GM06990 (cell line): ENCODE measurements at regions not wholly inside any gene's neighbourhood (a gene's known extent, or its start where the extent isn't known, plus 50 kb on each side); places are given as distances from the start of the nearest gene placed in this dataset.

Source experiments
- DNase-seq: peaks from one replicate; pipeline ENCODE4 v3.0.0-alpha.2; 2011; ENCODE audit not compliant: insufficient read length; ENCODE audit errors: extremely low read depth
- H3K27me3 ChIP-seq: replicated peaks from 2 replicates; pipeline ENCODE4 v1.6.0; 2011; ENCODE audit warnings: low read length; ENCODE audit not compliant: control insufficient read depth, insufficient read depth
- H3K36me3 ChIP-seq: 2 replicates; pipeline ENCODE4 v1.5.1; 2011; ENCODE audit warnings: low read length; ENCODE audit not compliant: control insufficient read depth, insufficient read depth
- H3K4me3 ChIP-seq: replicated peaks from 2 replicates; pipeline ENCODE4 v1.5.1; 2011; ENCODE audit warnings: low read depth, mild to moderate bottlenecking, control low read depth, low read length
- TF ChIP-seq, protein P1 (sequence below): IDR thresholded peaks from 2 replicates; pipeline ENCODE4 v1.5.1; 2011; ENCODE audit warnings: low read length, control low read depth, mild to moderate bottlenecking, inconsistent platforms; ENCODE audit not compliant: insufficient read depth, poor library complexity, severe bottlenecking

DNA sequence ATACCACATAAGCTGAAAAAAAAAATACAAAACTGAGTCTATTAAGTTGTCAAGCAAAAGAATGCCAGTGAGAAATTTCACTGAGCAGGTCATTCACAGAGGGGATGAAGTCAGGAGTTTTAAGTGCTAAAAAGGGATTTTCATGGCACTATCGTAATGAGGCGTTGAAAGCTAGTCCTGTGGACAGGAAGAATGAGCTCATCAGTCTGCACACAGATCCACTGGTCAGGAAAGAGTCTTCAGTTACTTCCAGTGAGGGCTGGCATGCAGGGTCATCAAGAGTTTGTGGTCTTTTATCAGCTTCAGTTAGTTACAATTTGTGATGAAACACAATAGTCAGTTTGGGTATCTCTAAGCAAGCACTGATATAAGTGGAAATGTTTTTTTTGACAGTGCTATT is 88.1 kb upstream of the WSCD2 start:
- TF ChIP-seq, protein P1, sequence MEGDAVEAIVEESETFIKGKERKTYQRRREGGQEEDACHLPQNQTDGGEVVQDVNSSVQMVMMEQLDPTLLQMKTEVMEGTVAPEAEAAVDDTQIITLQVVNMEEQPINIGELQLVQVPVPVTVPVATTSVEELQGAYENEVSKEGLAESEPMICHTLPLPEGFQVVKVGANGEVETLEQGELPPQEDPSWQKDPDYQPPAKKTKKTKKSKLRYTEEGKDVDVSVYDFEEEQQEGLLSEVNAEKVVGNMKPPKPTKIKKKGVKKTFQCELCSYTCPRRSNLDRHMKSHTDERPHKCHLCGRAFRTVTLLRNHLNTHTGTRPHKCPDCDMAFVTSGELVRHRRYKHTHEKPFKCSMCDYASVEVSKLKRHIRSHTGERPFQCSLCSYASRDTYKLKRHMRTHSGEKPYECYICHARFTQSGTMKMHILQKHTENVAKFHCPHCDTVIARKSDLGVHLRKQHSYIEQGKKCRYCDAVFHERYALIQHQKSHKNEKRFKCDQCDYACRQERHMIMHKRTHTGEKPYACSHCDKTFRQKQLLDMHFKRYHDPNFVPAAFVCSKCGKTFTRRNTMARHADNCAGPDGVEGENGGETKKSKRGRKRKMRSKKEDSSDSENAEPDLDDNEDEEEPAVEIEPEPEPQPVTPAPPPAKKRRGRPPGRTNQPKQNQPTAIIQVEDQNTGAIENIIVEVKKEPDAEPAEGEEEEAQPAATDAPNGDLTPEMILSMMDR, result no peak
- no peaks in the 10 kb centered on the region for H3K36me3 ChIP-seq
- H3K27me3 ChIP-seq, result no peaks in the 10 kb centered on the region; the same call in none of the 2 replicates
- no peak overlapping the region for H3K4me3 ChIP-seq
- no peak for DNase-seq

DNA sequence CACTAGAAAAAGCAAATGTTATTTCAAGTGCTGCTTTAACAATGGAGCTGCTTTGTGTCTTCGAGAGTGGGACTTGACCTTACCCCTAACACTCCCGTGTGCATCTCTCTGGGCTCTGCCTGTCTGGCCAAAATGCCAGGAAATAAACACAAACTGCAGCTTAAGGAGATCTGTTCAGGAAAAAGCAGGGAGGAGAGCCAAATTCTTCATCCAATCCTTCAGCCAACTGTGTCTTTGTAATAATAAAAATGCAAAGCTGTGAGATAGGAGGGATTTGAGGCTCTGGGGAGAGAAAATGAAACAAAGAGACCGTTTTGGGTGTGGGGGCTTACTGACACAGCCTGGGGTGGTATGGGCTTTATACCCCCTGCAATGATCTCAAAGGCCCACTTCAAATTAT is 85.8 kb upstream of the WSCD2 start:
- TF ChIP-seq, protein P1, result no peak
- H3K36me3 ChIP-seq, result no peaks in the 10 kb centered on the region
- DNase-seq, result no peak
- H3K4me3 ChIP-seq, result no peak overlapping the region
- H3K27me3 ChIP-seq, result no peaks in the 10 kb centered on the region; the same call in none of the 2 replicates

DNA sequence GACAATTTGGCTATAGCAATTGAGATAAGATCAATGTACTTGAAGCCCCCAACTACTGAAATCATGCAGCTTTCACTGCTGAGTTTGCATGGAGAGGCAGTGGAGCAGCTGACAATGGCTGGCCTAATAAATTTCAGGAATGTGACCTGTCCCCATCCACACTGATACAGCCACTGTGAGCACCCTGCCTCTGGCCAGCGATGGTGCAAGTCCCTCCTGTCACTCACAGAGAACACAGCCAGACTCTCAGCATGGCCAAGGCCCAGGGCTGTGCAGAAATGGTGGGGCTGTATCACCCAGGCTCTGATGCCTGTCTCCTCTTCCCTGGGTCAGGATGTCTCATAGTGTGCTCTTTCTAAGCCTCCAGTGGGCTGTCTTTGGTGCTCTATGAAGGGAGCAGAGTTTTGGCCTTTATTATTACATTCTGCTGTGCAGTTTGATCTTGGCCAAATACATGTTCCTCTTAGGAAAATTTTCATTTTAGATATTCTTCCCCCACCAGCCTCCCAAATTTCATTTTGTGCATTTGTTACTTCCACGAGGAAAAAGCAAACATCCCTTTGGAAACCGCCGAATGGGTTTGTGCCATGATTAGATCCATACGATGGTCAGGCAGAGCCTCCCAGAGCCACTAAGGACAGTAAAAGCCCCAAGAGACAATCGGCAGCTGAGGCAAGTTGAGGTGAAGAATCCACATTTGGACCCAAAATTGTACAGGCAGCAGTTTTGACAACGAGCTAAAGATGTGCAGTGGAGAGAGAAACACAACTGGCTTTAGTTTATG is 85.1 kb upstream of the WSCD2 start:
- TF ChIP-seq, protein P1, result no peak
- no peak for DNase-seq
- H3K27me3 ChIP-seq, result no peaks in the 10 kb centered on the region; the same call in none of the 2 replicates
- no peaks in the 10 kb centered on the region for H3K36me3 ChIP-seq
- no peak overlapping the region for H3K4me3 ChIP-seq

DNA sequence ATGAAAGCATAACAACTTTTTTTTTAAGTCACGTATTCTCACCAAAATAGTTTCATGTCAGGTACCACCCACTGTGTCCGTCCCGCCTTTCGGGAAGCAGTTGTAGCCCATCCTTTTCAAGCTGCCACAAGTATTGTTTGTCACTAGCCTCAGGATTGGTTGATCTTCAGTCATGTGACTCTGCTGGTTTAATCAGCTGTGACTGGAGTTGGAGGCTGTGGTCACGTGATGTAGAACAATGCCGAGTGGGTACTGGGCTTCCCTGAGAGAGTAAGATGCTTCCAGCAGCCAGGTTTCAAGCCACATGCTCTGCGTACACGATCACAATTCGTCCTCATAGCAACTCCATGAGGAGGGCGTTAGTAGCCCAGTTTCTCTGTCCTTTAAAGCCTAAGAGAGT is 83.0 kb upstream of the WSCD2 start:
- Histone ChIP-seq H3K36me3 (no peaks in the 10 kb centered on the region), H3K27me3 (no peaks in the 10 kb centered on the region), H3K4me3 (no peak overlapping the region)
- DNase-seq, result no peak
- TF ChIP-seq, protein P1, result no peak

DNA sequence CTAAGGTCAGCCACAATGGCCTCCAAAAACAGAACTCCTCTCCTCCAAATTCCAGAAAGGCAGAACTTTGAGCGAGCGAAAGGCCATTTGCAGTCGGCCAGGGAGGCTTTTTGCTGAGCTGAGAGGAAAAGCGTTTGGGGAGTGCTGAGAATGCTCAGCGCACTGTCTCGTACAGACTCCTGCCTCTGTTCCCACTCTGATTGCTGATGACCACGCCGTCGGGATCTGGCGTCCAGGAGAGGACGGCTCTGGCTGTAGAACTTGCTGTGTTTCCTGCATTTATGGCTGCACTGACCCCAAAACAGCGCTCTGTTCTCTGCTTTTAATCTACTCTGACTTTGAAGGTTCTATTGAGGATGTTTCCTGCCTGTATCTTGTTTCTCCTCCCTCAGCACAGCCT is 82.4 kb upstream of the WSCD2 start:
- TF ChIP-seq, protein P1, result no peak

DNA sequence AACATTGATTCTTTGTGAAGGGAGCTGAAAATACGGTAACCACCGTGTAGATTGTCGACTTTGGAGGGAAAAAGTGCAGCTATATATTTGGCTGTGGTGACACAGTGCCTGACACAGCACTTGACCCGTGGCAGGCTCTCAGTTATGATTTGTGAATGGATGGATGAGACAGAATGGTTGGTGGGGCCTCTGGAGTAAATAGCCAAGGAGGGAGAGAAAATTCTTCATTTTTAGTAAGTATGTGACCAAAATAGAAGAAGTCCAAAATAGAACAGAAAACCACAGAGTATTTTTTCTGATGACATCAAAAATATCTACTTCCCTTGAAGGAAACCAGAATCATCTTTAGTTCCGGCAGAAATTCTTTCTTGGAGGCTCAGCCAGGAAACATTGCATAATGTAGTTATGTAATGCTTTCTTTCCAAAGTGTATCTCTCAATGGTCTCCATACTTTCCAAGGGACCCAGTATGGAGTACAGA is 82.0 kb upstream of the WSCD2 start:
- Histone ChIP-seq H3K4me3 (no peak overlapping the region), H3K36me3 (no peaks in the 10 kb centered on the region), H3K27me3 (no peaks in the 10 kb centered on the region)
- no peak for DNase-seq
- TF ChIP-seq, protein P1, result no peak

More for the DNA sequence above, 82.4 kb upstream of the WSCD2 start:
- no peak for DNase-seq
- no peak overlapping the region for H3K4me3 ChIP-seq
- H3K27me3 ChIP-seq, result no peaks in the 10 kb centered on the region
- H3K36me3 ChIP-seq, result no peaks in the 10 kb centered on the region
